GM18858 (cell line): ENCODE measurements at regions not wholly inside any gene's neighbourhood (a gene's known extent, or its start where the extent isn't known, plus 50 kb on each side); places are given as distances from the start of the nearest gene placed in this dataset.

ENCODE experiments used
- ATAC-seq: cut with Tn5 transposase; IDR thresholded peaks from one replicate; pipeline ENCODE4 v1.9.1; 2021; ENCODE audit not compliant: unreplicated experiment

GRCh38 chr15:60208709-60209108 lies 189.1 kb downstream of the ANXA2 start:
- ATAC-seq = no peak

GRCh38 chr15:60212536-60212935 lies 185.2 kb downstream of the ANXA2 start:
- no peak for ATAC-seq

GRCh38 chr15:60213377-60214000 lies 184.3 kb downstream of the ANXA2 start:
- ATAC-seq = no peak

GRCh38 chr15:60214201-60214600 lies 183.6 kb downstream of the ANXA2 start:
- ATAC-seq = no peak

- ATAC-seq = no peak
These were observed 182.4 kb downstream of the ANXA2 start for GRCh38 chr15:60215225-60215963.

GRCh38 chr15:60217161-60217560 lies 180.6 kb downstream of the ANXA2 start:
- no peak for ATAC-seq

- no peak for ATAC-seq
These were observed 179.5 kb downstream of the ANXA2 start for GRCh38 chr15:60218256-60218655.

GRCh38 chr15:60219866-60220265 lies 177.9 kb downstream of the ANXA2 start:
- no peak for ATAC-seq

- no peak for ATAC-seq
These were observed 176.4 kb downstream of the ANXA2 start for GRCh38 chr15:60221356-60221755.

GRCh38 chr15:60222404-60222803 lies 175.4 kb downstream of the ANXA2 start:
- no peak for ATAC-seq

- ATAC-seq = no peak
These were observed 174.6 kb downstream of the ANXA2 start for GRCh38 chr15:60223176-60223575.

- no peak for ATAC-seq
These were observed 170.9 kb downstream of the ANXA2 start for GRCh38 chr15:60226924-60227323.

GRCh38 chr15:60228101-60228500 lies 169.7 kb downstream of the ANXA2 start:
- no peak for ATAC-seq

GRCh38 chr15:60228619-60229018 lies 169.2 kb downstream of the ANXA2 start:
- no peak for ATAC-seq

- no peak for ATAC-seq
These were observed 161.7 kb downstream of the ANXA2 start for GRCh38 chr15:60235951-60236710.

GRCh38 chr15:60237446-60237845 lies 160.3 kb downstream of the ANXA2 start:
- no peak for ATAC-seq

GRCh38 chr15:60243769-60244168 lies 154.0 kb downstream of the ANXA2 start:
- ATAC-seq = no peak

- ATAC-seq = no peak
These were observed 153.0 kb downstream of the ANXA2 start for GRCh38 chr15:60244813-60245212.

- no peak for ATAC-seq
These were observed 147.5 kb downstream of the ANXA2 start for GRCh38 chr15:60250316-60250715.

- no peak for ATAC-seq
These were observed 146.3 kb downstream of the ANXA2 start for GRCh38 chr15:60251300-60252070.

GRCh38 chr15:60254416-60254815 lies 143.4 kb downstream of the ANXA2 start:
- ATAC-seq = no peak
